ENCODE measurements at regions not wholly inside any gene's neighbourhood (a gene's known extent, or its start where the extent isn't known, plus 50 kb on each side); places are given as distances from the start of the nearest gene placed in this dataset.

GRCh38 chr1:221087919-221088318, 208.7 kb downstream of the HLX start:
- no peak for TF ChIP-seq CTCF (IDR thresholded peaks at IDR 0.05; ENCODE audit: low read length)
- TF ChIP-seq EZH2 (IDR thresholded peaks at IDR 0.05; ENCODE audit: borderline replicate concordance, low read length), result no peak
